ENCODE measurements at regions not wholly inside any gene's neighbourhood (a gene's known extent, or its start where the extent isn't known, plus 50 kb on each side); places are given as distances from the start of the nearest gene placed in this dataset.
A peak's percentile ranks its signal among the peaks of the same experiment; 100 is the strongest.

DNA sequence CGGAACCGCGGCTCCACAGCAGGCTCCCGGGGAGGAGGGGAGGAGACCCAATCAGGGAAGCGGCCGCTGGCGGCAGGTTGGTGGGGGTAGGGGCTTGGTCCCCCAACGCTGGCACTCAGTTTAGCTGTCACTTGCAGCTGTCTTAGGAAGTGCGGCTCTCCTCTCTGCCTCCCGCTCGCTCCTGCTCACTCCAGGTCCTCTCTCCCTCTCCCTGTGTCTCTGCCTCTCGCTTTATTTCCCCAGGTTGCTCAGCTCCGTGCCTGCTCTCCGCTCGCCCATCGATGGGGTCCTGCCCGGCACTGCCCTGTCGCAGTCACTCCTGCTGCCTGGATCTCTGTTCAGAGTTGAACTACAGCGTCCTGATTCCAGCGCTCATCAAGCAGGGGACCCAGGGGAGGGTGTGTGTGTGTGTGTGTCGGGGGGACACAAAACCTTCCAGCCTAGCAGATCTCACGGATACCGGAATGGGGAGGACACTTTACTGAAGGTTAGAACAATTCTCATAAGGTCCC is 145.6 kb downstream of the ENGASE start:
- H3K4me1 Mint-ChIP-seq: peaks cover 37 to 45% of the 10 kb centered on the region in 2 experiments
- peak overlapping the region; percentile 61 to 78 for H3K4me3 Mint-ChIP-seq
- peak overlapping the region in 1 of 3 experiments; percentile 90; a peak in 2 of 7 replicates for H3K27ac Mint-ChIP-seq
- Histone ChIP-seq H3K14ac (ENCODE audit: insufficient read depth, low read length) (peak overlapping the region; percentile 26; the same call in 1 of the 2 replicates), H4K5ac (ENCODE audit: insufficient read length, low read depth, low read length) (no peak overlapping the region), H3K9me3 (ENCODE audit: control insufficient read depth, low read depth, low read length) (no peaks in the 10 kb centered on the region), H3K56ac (ENCODE audit: insufficient read length, low read depth, low read length) (no peak overlapping the region), H3K4ac (ENCODE audit: low read depth, low read length) (no peak overlapping the region), H3K4me1 (ENCODE audit: insufficient read depth, low read length) (no peaks in the 10 kb centered on the region), H3K79me2 (ENCODE audit: insufficient read depth, low read length) (no peaks in the 10 kb centered on the region), H2AK5ac (ENCODE audit: insufficient read length, low read length) (no peak overlapping the region), H3T11ph (ENCODE audit: low read length) (no peak overlapping the region), H3K9ac (ENCODE audit: extremely low read depth, insufficient read length, low read length) (no peak overlapping the region), H2BK15ac (ENCODE audit: low read depth, low read length) (no peak overlapping the region), H4K8ac (replicated peaks; ENCODE audit: insufficient read length, low read depth, low read length) (no peak overlapping the region), H3K27ac (ENCODE audit: insufficient read length, low read depth, low read length) (no peak overlapping the region), H2AFZ (ENCODE audit: low read length) (no peak overlapping the region), H3K27me3 (ENCODE audit: insufficient read depth, low read length) (no peaks in the 10 kb centered on the region), H4K20me1 (ENCODE audit: control insufficient read depth, insufficient read depth, insufficient read length) (no peaks in the 10 kb centered on the region), H3K4me2 (ENCODE audit: insufficient read depth, insufficient read length, low read length) (peak overlapping the region; percentile 85), H3K18ac (ENCODE audit: insufficient read length, low read depth, low read length) (no peak overlapping the region), H2BK5ac (ENCODE audit: insufficient read length, low read length) (no peak overlapping the region), H2BK120ac (ENCODE audit: low read depth, low read length, poor library complexity, severe bottlenecking) (no peak overlapping the region), H3K23ac (ENCODE audit: insufficient read length, low read depth, low read length) (no peak overlapping the region), H3K23me2 (ENCODE audit: insufficient read length, low read depth, low read length, poor library complexity, severe bottlenecking) (peaks cover 7% of the 10 kb centered on the region), H2BK20ac (ENCODE audit: low read depth, low read length, poor library complexity, severe bottlenecking) (no peak overlapping the region), H3K79me1 (ENCODE audit: insufficient read depth, low read depth, low read length, poor library complexity, severe bottlenecking) (no peaks in the 10 kb centered on the region), H2BK12ac (ENCODE audit: insufficient read length, low read depth, low read length) (no peak overlapping the region), H4K91ac (ENCODE audit: insufficient read length, low read depth, low read length) (no peak overlapping the region)
- peak; percentile 62 for DNase-seq
- H3K9me3 Mint-ChIP-seq: no peaks in the 10 kb centered on the region
- TF ChIP-seq, protein P1, sequence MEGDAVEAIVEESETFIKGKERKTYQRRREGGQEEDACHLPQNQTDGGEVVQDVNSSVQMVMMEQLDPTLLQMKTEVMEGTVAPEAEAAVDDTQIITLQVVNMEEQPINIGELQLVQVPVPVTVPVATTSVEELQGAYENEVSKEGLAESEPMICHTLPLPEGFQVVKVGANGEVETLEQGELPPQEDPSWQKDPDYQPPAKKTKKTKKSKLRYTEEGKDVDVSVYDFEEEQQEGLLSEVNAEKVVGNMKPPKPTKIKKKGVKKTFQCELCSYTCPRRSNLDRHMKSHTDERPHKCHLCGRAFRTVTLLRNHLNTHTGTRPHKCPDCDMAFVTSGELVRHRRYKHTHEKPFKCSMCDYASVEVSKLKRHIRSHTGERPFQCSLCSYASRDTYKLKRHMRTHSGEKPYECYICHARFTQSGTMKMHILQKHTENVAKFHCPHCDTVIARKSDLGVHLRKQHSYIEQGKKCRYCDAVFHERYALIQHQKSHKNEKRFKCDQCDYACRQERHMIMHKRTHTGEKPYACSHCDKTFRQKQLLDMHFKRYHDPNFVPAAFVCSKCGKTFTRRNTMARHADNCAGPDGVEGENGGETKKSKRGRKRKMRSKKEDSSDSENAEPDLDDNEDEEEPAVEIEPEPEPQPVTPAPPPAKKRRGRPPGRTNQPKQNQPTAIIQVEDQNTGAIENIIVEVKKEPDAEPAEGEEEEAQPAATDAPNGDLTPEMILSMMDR (conservative IDR thresholded peaks at IDR 0.05): no peak
- H3K36me3 Mint-ChIP-seq (ENCODE audit: insufficient read depth in 1 of 3, low read depth in 3 of 3): no peaks in the 10 kb centered on the region
- no CpG with 5 or more reads among the region's 23 CpGs for WGBS (ENCODE audit: extremely low coverage, insufficient read length, low lambda C conversion rate)
- H3K27me3 Mint-ChIP-seq (ENCODE audit: low read depth): peaks cover 15% of the 10 kb centered on the region

Data from H9 (cell line).